GM12875 (cell line): ENCODE measurements at regions not wholly inside any gene's neighbourhood (a gene's known extent, or its start where the extent isn't known, plus 50 kb on each side); places are given as distances from the start of the nearest gene placed in this dataset.
"Not testable (repeated sequence)": the region's sequence is repeated elsewhere in the genome, so short reads cannot be mapped to it uniquely, and the experiment has no call there.

ENCODE experiments used
- H3K4me3 ChIP-seq: one replicate; pipeline ENCODE4 v1.5.1; 2011; ENCODE audit warnings: low read depth, low read length, control low read depth
- TF ChIP-seq, protein P1 (sequence below): IDR thresholded peaks from 2 replicates; pipeline ENCODE4 v1.5.1; 2011; ENCODE audit warnings: low read depth, mild to moderate bottlenecking, control low read depth, inconsistent platforms, low read length, moderate library complexity, borderline replicate concordance; ENCODE audit not compliant: insufficient read depth

DNA sequence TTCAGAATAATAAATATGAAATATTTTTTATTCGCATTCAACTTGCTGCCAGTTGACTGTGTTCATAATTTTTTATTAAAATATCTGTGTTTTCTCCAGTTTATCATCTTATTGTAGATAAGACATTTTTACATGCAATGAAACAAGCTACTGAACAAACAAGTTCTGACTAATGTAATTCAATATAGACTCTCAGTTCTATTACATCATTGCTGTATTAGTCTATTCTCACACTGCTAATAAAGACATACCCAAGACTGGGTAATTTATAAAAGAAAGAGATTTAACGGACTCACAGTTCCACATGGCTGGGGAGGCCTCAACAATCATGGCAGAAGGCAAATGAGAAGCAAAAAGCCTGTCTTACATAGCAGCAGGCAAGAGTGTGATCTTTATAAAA, 1357.7 kb upstream of the CITED2 start:
- no peak overlapping the region for H3K4me3 ChIP-seq
- TF ChIP-seq, protein P1, sequence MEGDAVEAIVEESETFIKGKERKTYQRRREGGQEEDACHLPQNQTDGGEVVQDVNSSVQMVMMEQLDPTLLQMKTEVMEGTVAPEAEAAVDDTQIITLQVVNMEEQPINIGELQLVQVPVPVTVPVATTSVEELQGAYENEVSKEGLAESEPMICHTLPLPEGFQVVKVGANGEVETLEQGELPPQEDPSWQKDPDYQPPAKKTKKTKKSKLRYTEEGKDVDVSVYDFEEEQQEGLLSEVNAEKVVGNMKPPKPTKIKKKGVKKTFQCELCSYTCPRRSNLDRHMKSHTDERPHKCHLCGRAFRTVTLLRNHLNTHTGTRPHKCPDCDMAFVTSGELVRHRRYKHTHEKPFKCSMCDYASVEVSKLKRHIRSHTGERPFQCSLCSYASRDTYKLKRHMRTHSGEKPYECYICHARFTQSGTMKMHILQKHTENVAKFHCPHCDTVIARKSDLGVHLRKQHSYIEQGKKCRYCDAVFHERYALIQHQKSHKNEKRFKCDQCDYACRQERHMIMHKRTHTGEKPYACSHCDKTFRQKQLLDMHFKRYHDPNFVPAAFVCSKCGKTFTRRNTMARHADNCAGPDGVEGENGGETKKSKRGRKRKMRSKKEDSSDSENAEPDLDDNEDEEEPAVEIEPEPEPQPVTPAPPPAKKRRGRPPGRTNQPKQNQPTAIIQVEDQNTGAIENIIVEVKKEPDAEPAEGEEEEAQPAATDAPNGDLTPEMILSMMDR: no peak

DNA sequence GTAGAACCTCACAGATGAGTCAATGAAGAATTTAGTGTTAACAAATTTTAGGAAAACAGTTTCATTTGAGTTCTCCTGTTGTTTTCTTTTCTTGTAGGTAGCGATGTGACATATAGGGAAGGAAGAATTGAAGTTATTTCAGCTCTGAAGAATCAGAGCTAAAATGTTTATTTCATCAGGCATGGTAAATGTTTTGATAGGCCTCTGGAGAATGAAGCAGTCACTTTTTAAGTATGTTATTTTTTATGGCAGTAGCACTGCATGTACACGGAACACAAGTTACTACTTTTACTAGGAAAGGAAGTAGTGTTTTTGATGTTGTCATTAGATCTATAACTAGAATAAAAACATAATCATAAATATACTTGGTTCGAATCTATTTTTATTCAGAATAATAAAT, 1357.3 kb upstream of the CITED2 start:
- TF ChIP-seq, protein P1: no peak
- no peak overlapping the region for H3K4me3 ChIP-seq

DNA sequence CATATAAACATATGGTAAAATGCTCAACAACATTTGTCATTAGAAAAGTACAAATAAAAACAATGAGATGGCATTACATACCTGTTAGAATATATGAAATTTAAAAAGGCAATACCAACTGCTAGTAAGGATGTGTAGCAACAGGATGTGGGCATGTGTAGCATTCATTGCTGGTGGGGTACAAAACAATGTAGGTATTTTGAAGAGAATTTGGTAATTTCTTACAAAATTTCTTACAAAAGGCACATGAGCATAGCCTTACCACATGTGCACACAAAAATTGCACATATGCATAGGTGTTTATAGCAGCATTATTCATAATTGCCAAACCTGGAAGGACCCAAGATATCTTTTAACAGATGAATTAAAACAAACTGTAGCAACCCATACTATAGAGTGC, 1355.1 kb upstream of the CITED2 start:
- no peak overlapping the region for H3K4me3 ChIP-seq
- TF ChIP-seq, protein P1: no peak

DNA sequence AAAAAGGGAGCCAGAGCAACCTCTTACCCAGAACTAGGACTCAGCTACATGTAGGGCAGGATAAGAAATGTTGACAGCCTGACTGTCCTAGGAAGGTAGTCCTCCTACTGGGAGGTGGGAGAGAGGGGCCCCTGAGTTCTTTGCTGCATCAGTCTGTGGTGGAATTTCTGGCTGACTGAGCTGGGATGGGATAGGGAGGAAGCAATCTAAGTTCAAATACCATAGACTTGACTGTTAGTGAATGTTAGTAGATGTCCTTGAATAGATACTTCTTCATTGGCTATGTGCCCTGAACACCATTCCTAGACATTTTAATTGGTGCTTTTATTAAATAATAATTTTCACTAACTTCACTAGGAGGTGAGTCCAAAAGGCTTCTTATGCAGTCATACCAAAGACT, 1343.6 kb upstream of the CITED2 start:
- TF ChIP-seq, protein P1: no peak
- H3K4me3 ChIP-seq: no peak overlapping the region

DNA sequence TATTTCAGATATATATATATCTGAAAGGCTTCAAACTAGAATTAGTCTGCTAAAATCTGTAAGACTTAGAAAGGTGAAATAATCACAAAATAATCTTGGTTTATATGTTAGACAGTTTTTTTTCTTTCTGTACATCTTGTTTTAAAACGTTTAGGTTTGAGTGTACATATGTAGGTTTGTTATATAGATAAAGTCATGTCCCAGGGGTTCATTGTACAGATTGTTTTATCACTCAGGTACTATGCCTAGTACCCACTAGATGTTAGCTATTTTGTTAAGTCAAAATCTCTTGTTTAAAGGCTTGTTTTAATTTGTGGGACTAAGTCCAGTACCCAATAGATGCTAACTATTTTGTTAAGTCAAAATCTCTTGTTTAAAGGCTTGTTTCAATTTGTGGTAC, 1339.0 kb upstream of the CITED2 start:
- no peak overlapping the region for H3K4me3 ChIP-seq
- TF ChIP-seq, protein P1: no peak

DNA sequence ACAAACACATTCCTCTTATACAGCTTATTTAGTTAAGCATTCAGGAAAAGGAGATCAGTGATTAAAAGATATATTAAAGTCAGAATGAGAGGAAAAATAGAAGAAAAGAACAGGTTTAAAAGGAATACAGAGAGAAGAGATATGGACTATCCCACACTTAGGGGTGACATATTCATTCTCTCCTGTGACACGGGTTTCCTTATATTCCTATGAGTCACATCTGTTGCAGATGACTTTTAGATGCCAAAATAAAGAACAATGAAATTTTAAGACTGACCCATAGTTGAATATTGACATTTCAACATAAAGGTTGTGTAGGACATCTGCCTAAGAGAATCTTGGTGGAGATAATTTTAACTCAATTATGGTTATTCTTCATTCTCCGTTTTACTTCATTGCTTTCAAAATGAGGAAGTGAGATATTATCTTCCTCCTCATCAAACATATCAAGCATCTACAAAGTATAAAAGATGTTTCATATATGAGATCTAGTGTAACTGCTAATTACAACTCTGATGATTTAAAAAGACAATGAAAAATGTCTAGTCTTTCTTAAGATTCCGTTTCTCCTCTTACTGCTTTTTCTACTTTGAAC, 1336.7 kb upstream of the CITED2 start:
- no peak overlapping the region for H3K4me3 ChIP-seq
- TF ChIP-seq, protein P1: no peak

DNA sequence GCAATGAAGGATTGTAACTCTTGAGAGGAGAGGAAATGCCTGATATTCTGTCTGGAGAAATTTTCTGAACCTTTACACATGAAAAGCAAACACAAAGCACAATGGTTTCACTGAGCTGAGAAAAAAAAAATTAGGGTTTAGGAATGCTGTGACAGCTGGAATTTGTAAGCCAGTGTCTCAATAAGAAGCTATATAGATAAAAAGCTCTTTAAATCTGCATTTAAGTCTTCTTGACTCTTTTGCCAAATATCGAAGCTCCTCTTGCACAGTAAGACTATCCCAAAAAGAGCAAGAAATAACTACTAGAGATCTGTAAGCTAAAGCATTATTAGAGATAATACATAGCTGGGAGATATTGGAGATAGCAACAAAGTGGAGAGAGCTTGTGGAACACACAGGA, 1334.0 kb upstream of the CITED2 start:
- TF ChIP-seq, protein P1: no peak
- no peak overlapping the region for H3K4me3 ChIP-seq

DNA sequence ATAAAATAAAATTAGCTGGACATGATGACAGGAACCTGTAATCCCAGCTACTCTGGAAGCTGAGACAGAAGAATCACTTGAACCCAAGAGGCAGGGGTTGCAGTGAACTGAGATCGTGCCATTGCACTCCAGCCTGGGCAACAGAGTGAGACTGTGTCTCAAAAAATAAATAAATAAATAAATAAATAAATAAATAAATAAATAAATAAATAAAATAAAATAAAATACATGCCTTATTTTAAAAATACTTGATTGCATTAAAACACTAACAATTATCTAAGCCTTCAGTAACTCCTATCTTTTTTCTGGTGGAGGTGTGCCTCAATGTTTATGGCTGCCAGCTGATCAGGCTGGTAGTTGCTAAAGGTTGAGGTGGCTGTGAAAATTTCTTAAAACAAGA, 1329.6 kb upstream of the CITED2 start:
- H3K4me3 ChIP-seq: not testable (repeated sequence)
